ENCODE measurements at regions not wholly inside any gene's neighbourhood (a gene's known extent, or its start where the extent isn't known, plus 50 kb on each side); places are given as distances from the start of the nearest gene placed in this dataset.
"Not testable (repeated sequence)": the region's sequence is repeated elsewhere in the genome, so short reads cannot be mapped to it uniquely, and the experiment has no call there.

GRCh38 chr4:159673221-159673620, 570.3 kb downstream of the RAPGEF2 start:
- no peak for DNase-seq

GRCh38 chr4:159674241-159674640, 571.4 kb downstream of the RAPGEF2 start:
- no peak for DNase-seq

- DNase-seq, result no peak
Observed at GRCh38 chr4:159677521-159677920, 574.6 kb downstream of the RAPGEF2 start.

GRCh38 chr4:159682996-159683395, 580.1 kb downstream of the RAPGEF2 start:
- no peak for DNase-seq

GRCh38 chr4:159684061-159684460, 581.2 kb downstream of the RAPGEF2 start:
- no peak for DNase-seq

GRCh38 chr4:159685340-159686092, 582.6 kb downstream of the RAPGEF2 start:
- DNase-seq, result peak; percentile 69

- DNase-seq, result no peak
Observed at GRCh38 chr4:159689526-159689925, 586.6 kb downstream of the RAPGEF2 start.

GRCh38 chr4:159697322-159698283, 594.7 kb downstream of the RAPGEF2 start:
- DNase-seq, result no peak

GRCh38 chr4:159698336-159698735, 595.5 kb downstream of the RAPGEF2 start:
- DNase-seq, result no peak

- DNase-seq, result no peak
Observed at GRCh38 chr4:159702200-159702599, 599.3 kb downstream of the RAPGEF2 start.

GRCh38 chr4:159705334-159705733, 602.5 kb downstream of the RAPGEF2 start:
- no peak for DNase-seq

GRCh38 chr4:159706704-159707103, 603.8 kb downstream of the RAPGEF2 start:
- no peak for DNase-seq

- DNase-seq, result not testable (repeated sequence)
Observed at GRCh38 chr4:159715180-159715579, 612.3 kb downstream of the RAPGEF2 start.

- DNase-seq, result no peak
Observed at GRCh38 chr4:159719531-159719930, 616.7 kb downstream of the RAPGEF2 start.

GRCh38 chr4:159722052-159722451, 619.2 kb downstream of the RAPGEF2 start:
- DNase-seq, result no peak

GRCh38 chr4:159722918-159723317, 620.0 kb downstream of the RAPGEF2 start:
- DNase-seq, result no peak

GRCh38 chr4:159723341-159724048, 620.6 kb downstream of the RAPGEF2 start:
- DNase-seq, result no peak

GRCh38 chr4:159725571-159725970, 622.7 kb downstream of the RAPGEF2 start:
- DNase-seq, result no peak

- no peak for DNase-seq
Observed at GRCh38 chr4:159735281-159736207, 632.7 kb downstream of the RAPGEF2 start.

GRCh38 chr4:159736411-159736810, 633.5 kb downstream of the RAPGEF2 start:
- peak; percentile 3 for DNase-seq

GRCh38 chr4:159743971-159744370, 641.1 kb downstream of the RAPGEF2 start:
- DNase-seq, result no peak

- DNase-seq, result no peak
Observed at GRCh38 chr4:159747983-159748382, 645.1 kb downstream of the RAPGEF2 start.

Measured in eye (tissue), 1 donor.